Natural killer cell (primary cell): ENCODE measurements at regions not wholly inside any gene's neighbourhood (a gene's known extent, or its start where the extent isn't known, plus 50 kb on each side); places are given as distances from the start of the nearest gene placed in this dataset.

Source experiments
- ATAC-seq, 3 donors: fragments of 150-1000 bp in 2 of 3; fragments of 200-7000 bp in 1 of 3; cut with Tn5 transposase; 1 replicate in 1 of 3; 2 replicates in 2 of 3; pipeline ENCODE4 v1.10.0; 2021; ENCODE audit warnings: mild to moderate bottlenecking in 2 of 3, moderate library complexity in 2 of 3
- DNase-seq, 2 donors: peaks; one replicate each; pipeline versions ENCODE4 v3.0.0 to v3.0.0-alpha.2; 2013 to 2021; ENCODE audit warnings: mixed read lengths in 1 of 2
- H3K27ac ChIP-seq: one replicate; pipeline ENCODE4 v1.5.1; 2013; ENCODE audit warnings: mild to moderate bottlenecking, low read length
- H3K27me3 ChIP-seq: one replicate; pipeline ENCODE4 v1.6.1; 2013; ENCODE audit warnings: low read length; ENCODE audit not compliant: control insufficient read depth, insufficient read depth
- H3K36me3 ChIP-seq: one replicate; pipeline ENCODE4 v1.6.1; 2013; ENCODE audit warnings: low read length; ENCODE audit not compliant: control insufficient read depth, insufficient read depth
- H3K4me1 ChIP-seq: one replicate; pipeline ENCODE4 v1.6.1; 2013; ENCODE audit warnings: low read length; ENCODE audit not compliant: control insufficient read depth, insufficient read depth
- H3K4me3 ChIP-seq: one replicate; pipeline ENCODE4 v1.5.1; 2013; ENCODE audit warnings: low read length
- H3K9me3 ChIP-seq: one replicate; pipeline ENCODE4 v1.6.1; 2013; ENCODE audit warnings: low read length; ENCODE audit not compliant: control insufficient read depth, insufficient read depth
- H3K27ac Mint-ChIP-seq, 2 donors: one replicate each; pipeline ENCODE4 v1.8.0; 2022; ENCODE audit warnings: mild to moderate bottlenecking in 2 of 2, mixed read lengths in 2 of 2, moderate library complexity in 1 of 2
- H3K27me3 Mint-ChIP-seq, 2 donors: one replicate each; pipeline ENCODE4 v1.8.0; 2022; ENCODE audit warnings: low read depth in 2 of 2, mixed read lengths in 2 of 2
- H3K36me3 Mint-ChIP-seq: one replicate; pipeline ENCODE4 v1.8.0; 2022; ENCODE audit warnings: mixed read lengths
- H3K4me1 Mint-ChIP-seq, 2 donors: one replicate each; pipeline ENCODE4 v1.8.0; 2022; ENCODE audit warnings: mixed read lengths in 2 of 2
- H3K4me3 Mint-ChIP-seq: one replicate; pipeline ENCODE4 v1.8.0; 2022; ENCODE audit warnings: mild to moderate bottlenecking, moderate library complexity, mixed read lengths
- H3K9me3 Mint-ChIP-seq, 2 donors: one replicate each; pipeline ENCODE4 v1.8.0; 2022; ENCODE audit warnings: mixed read lengths in 2 of 2
- CTCF ChIP-seq: fragments of 200-600 bp; IDR thresholded peaks from one replicate; pipeline ENCODE4 v1.8.0; 2022; ENCODE audit warnings: antibody characterized with exemption
- WGBS: methylation state at CpG from one replicate; pipeline ENCODE4 v1.1.7; 2013; ENCODE audit warnings: missing lambda C conversion rate; ENCODE audit not compliant: insufficient coverage; 5-methylcytosine and 5-hydroxymethylcytosine counted together
- intact Hi-C: fragments of 100-400 bp; cut with micrococcal nuclease; formaldehyde crosslinking; loops from one replicate; pipeline ENCODE4 v1.14.2; 2022

GRCh38 chr4:19462117-19462516 is 789.6 kb upstream of the SLIT2 start:
- no peak for DNase-seq
- no peaks in the 10 kb centered on the region for H3K4me1 Mint-ChIP-seq
- peaks cover 9 to 20% of the 10 kb centered on the region in 2 donors for H3K9me3 Mint-ChIP-seq

GRCh38 chr4:19455850-19456602 is 795.7 kb upstream of the SLIT2 start:
- Histone ChIP-seq H3K9me3 (peaks cover 5% of the 10 kb centered on the region), H3K27me3 (no peaks in the 10 kb centered on the region), H3K4me1 (no peaks in the 10 kb centered on the region), H3K4me3 (no peak overlapping the region), H3K36me3 (no peaks in the 10 kb centered on the region), H3K27ac (no peak overlapping the region)
- intact Hi-C loops, result no loop called here
- Mint-ChIP-seq H3K36me3 (peaks cover 7% of the 10 kb centered on the region), H3K27me3 (no peaks in the 10 kb centered on the region), H3K4me1 (no peaks in the 10 kb centered on the region), H3K27ac (no peak overlapping the region), H3K9me3 (peaks cover 3 to 11% of the 10 kb centered on the region in 2 donors), H3K4me3 (no peak overlapping the region)
- no peak for DNase-seq
- WGBS, result 93% methylated on average over 20 of the region's 21 CpGs
- TF ChIP-seq CTCF, result no peak
- no peak for ATAC-seq

More at GRCh38 chr4:19462117-19462516, 789.6 kb upstream of the SLIT2 start:
- H3K4me1 ChIP-seq, result no peaks in the 10 kb centered on the region
- Mint-ChIP-seq H3K27ac (no peak overlapping the region), H3K36me3 (no peaks in the 10 kb centered on the region), H3K27me3 (no peaks in the 10 kb centered on the region), H3K4me3 (no peak overlapping the region)
- no peaks in the 10 kb centered on the region for H3K27me3 ChIP-seq
- no peak overlapping the region for H3K4me3 ChIP-seq
- no peaks in the 10 kb centered on the region for H3K9me3 ChIP-seq
- no peak overlapping the region for H3K27ac ChIP-seq
- intact Hi-C loops, result no loop called here
- ATAC-seq, result no peak
- WGBS, result 56% methylated on average over 1 of the region's 1 CpG
- no peak for TF ChIP-seq CTCF
- no peaks in the 10 kb centered on the region for H3K36me3 ChIP-seq

GRCh38 chr4:19455196-19455595 is 796.5 kb upstream of the SLIT2 start:
- Mint-ChIP-seq H3K27ac (no peak overlapping the region), H3K27me3 (no peaks in the 10 kb centered on the region), H3K4me3 (no peak overlapping the region), H3K36me3 (peaks cover 8% of the 10 kb centered on the region), H3K9me3 (peaks cover under 1 to 8% of the 10 kb centered on the region in 2 donors), H3K4me1 (no peaks in the 10 kb centered on the region)
- H3K27ac ChIP-seq, result no peak overlapping the region
- H3K9me3 ChIP-seq, result peaks cover 11% of the 10 kb centered on the region
- DNase-seq (no peak), ATAC-seq (no peak)
- intact Hi-C loops, result no loop called here
- H3K4me1 ChIP-seq, result no peaks in the 10 kb centered on the region
- no peaks in the 10 kb centered on the region for H3K27me3 ChIP-seq
- no peak overlapping the region for H3K4me3 ChIP-seq
- no peaks in the 10 kb centered on the region for H3K36me3 ChIP-seq
- WGBS, result 92% methylated on average over 14 of the region's 14 CpGs
- no peak for TF ChIP-seq CTCF

- H3K4me1 ChIP-seq, result no peaks in the 10 kb centered on the region
- 100% methylated on average over 1 of the region's 1 CpG for whole genome bisulfite sequencing
- Mint-ChIP-seq H3K9me3 (peaks cover 8 to 20% of the 10 kb centered on the region in 2 donors), H3K4me3 (no peak overlapping the region), H3K27me3 (no peaks in the 10 kb centered on the region), H3K36me3 (peaks cover 8% of the 10 kb centered on the region), H3K27ac (no peak overlapping the region), H3K4me1 (no peaks in the 10 kb centered on the region)
- H3K27ac ChIP-seq, result no peak overlapping the region
- H3K27me3 ChIP-seq, result no peaks in the 10 kb centered on the region
- no peak overlapping the region for H3K4me3 ChIP-seq
- H3K36me3 ChIP-seq, result no peaks in the 10 kb centered on the region
- no peak for ATAC-seq
- no peak for DNase-seq
- TF ChIP-seq CTCF, result no peak
- peaks cover 20% of the 10 kb centered on the region for H3K9me3 ChIP-seq
- intact Hi-C loops, result no loop called here
These were observed 813.5 kb upstream of the SLIT2 start for GRCh38 chr4:19438233-19438632.
